SK-N-SH (cell line): ENCODE measurements at regions not wholly inside any gene's neighbourhood (a gene's known extent, or its start where the extent isn't known, plus 50 kb on each side); places are given as distances from the start of the nearest gene placed in this dataset.
"Not testable (repeated sequence)": the region's sequence is repeated elsewhere in the genome, so short reads cannot be mapped to it uniquely, and the experiment has no call there.

ENCODE experiments used
- EP300 ChIP-seq, 2 experiments: IDR thresholded peaks; 2 replicates each; pipeline versions ENCODE4 v1.4.0 to v1.6.1; 2012; ENCODE audit warnings: borderline replicate concordance in 1 of 2, low read depth in 1 of 2, low read length in 1 of 2
- FOSL2 ChIP-seq: IDR thresholded peaks from 2 replicates; pipeline ENCODE4 v1.4.0; 2012; ENCODE audit warnings: low read depth, mild to moderate bottlenecking, moderate library complexity, borderline replicate concordance
- MAX ChIP-seq: IDR thresholded peaks from 2 replicates; pipeline ENCODE4 v1.4.0; 2012; ENCODE audit warnings: low read depth
- NRF1 ChIP-seq: IDR thresholded peaks from 2 replicates; pipeline ENCODE4 v1.6.1; 2012; ENCODE audit warnings: low read depth, mild to moderate bottlenecking, low read length
- RFX5 ChIP-seq: IDR thresholded peaks from 2 replicates; pipeline ENCODE4 v1.6.1; 2012; ENCODE audit warnings: mild to moderate bottlenecking, improper control_type of control experiment, low read length
- SMC3 ChIP-seq: IDR thresholded peaks from 2 replicates; pipeline ENCODE4 v1.6.1; 2012; ENCODE audit warnings: low read depth, low read length, improper control_type of control experiment
- TCF12 ChIP-seq: IDR thresholded peaks from 2 replicates; pipeline ENCODE4 v1.4.0; 2012
- TF ChIP-seq, protein P1 (sequence below): fragments of 200-600 bp; sonication (generic); IDR thresholded peaks from 2 replicates; pipeline ENCODE4 v1.6.1; 2017; ENCODE audit warnings: antibody characterized with exemption, mild to moderate bottlenecking, moderate library complexity
- TF ChIP-seq, protein P2 (sequence below): IDR thresholded peaks from 2 replicates; pipeline ENCODE4 v1.6.1; 2012; ENCODE audit warnings: mild to moderate bottlenecking, low read depth, low read length, moderate library complexity

DNA sequence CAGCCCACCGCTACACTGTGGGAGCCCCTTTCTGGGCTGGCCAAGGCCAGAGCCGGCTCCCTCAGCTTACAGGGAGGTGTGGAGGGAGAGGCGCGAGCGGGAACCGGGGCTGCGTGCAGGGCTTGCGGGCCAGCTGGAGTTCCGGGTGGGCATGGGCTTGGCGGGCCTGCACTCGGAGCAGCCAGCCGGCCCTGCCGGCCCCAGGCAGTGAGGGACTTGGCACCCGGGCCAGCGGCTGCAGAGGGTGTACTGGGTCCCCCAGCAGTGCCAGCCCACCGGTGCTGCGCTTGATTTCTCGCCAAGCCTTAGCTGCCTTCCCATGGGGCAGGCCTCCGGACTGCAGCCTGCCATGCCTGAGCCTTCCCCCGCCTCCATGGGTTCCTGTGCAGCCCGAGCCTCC is 306.2 kb downstream of the PPP4R3C start:
- TF ChIP-seq EP300 (IDR thresholded peaks at IDR 0.05; ENCODE audit: borderline replicate concordance in 1 of 2, low read depth in 1 of 2, low read length in 1 of 2); TCF12; NRF1; SMC3; RFX5; FOSL2; MAX: not testable (repeated sequence)
- TF ChIP-seq, protein P1, sequence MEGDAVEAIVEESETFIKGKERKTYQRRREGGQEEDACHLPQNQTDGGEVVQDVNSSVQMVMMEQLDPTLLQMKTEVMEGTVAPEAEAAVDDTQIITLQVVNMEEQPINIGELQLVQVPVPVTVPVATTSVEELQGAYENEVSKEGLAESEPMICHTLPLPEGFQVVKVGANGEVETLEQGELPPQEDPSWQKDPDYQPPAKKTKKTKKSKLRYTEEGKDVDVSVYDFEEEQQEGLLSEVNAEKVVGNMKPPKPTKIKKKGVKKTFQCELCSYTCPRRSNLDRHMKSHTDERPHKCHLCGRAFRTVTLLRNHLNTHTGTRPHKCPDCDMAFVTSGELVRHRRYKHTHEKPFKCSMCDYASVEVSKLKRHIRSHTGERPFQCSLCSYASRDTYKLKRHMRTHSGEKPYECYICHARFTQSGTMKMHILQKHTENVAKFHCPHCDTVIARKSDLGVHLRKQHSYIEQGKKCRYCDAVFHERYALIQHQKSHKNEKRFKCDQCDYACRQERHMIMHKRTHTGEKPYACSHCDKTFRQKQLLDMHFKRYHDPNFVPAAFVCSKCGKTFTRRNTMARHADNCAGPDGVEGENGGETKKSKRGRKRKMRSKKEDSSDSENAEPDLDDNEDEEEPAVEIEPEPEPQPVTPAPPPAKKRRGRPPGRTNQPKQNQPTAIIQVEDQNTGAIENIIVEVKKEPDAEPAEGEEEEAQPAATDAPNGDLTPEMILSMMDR: not testable (repeated sequence)
- TF ChIP-seq, protein P2, sequence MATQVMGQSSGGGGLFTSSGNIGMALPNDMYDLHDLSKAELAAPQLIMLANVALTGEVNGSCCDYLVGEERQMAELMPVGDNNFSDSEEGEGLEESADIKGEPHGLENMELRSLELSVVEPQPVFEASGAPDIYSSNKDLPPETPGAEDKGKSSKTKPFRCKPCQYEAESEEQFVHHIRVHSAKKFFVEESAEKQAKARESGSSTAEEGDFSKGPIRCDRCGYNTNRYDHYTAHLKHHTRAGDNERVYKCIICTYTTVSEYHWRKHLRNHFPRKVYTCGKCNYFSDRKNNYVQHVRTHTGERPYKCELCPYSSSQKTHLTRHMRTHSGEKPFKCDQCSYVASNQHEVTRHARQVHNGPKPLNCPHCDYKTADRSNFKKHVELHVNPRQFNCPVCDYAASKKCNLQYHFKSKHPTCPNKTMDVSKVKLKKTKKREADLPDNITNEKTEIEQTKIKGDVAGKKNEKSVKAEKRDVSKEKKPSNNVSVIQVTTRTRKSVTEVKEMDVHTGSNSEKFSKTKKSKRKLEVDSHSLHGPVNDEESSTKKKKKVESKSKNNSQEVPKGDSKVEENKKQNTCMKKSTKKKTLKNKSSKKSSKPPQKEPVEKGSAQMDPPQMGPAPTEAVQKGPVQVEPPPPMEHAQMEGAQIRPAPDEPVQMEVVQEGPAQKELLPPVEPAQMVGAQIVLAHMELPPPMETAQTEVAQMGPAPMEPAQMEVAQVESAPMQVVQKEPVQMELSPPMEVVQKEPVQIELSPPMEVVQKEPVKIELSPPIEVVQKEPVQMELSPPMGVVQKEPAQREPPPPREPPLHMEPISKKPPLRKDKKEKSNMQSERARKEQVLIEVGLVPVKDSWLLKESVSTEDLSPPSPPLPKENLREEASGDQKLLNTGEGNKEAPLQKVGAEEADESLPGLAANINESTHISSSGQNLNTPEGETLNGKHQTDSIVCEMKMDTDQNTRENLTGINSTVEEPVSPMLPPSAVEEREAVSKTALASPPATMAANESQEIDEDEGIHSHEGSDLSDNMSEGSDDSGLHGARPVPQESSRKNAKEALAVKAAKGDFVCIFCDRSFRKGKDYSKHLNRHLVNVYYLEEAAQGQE: not testable (repeated sequence)
